Suppressor macrophage (primary cell): ENCODE measurements at regions not wholly inside any gene's neighbourhood (a gene's known extent, or its start where the extent isn't known, plus 50 kb on each side); places are given as distances from the start of the nearest gene placed in this dataset.
"Not testable (repeated sequence)": the region's sequence is repeated elsewhere in the genome, so short reads cannot be mapped to it uniquely, and the experiment has no call there.

Experiments used
- DNase-seq, 4 experiments: peaks; one replicate each; pipeline ENCODE4 v3.0.0-alpha.2; 2020 to 2022

DNA sequence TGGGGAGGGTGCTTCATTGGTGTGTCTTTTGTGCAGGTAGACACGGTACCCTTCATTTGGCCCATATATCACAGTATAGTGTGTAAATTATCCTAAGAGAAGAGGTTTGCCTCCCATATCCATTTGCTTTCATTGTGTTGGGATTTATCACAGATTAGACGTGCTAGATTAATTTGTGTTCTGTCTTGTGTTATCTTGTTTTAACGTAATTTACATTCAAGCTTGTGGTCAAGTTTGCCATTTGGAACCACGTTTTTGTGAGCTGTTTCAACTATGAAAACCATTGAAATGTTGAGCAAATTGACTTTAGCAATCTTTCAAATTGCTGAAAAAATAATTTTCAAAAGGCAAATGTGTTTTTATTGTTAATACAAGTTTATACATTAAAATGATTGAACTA lies 1826.5 kb downstream of the SLITRK5 start:
- no peak for DNase-seq

DNA sequence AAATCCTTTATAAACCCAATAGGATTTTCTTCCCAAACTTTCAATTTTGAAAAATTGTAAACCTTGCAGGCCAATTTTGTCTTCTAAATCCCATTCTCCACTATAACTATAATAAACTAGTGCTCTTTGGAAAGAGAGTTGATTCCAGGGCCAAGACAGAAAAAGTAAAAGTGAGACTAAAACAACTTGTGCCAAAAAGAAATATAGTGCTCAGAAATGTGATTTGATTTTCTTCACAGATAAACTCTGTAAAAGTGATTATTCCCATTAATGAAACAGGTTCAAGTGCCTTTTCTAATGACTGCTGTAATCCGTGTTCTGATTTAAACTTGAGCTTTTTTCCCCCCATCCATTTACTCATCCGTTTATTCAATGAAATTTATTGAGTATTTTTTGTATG lies 1831.1 kb downstream of the SLITRK5 start:
- DNase-seq: no peak

DNA sequence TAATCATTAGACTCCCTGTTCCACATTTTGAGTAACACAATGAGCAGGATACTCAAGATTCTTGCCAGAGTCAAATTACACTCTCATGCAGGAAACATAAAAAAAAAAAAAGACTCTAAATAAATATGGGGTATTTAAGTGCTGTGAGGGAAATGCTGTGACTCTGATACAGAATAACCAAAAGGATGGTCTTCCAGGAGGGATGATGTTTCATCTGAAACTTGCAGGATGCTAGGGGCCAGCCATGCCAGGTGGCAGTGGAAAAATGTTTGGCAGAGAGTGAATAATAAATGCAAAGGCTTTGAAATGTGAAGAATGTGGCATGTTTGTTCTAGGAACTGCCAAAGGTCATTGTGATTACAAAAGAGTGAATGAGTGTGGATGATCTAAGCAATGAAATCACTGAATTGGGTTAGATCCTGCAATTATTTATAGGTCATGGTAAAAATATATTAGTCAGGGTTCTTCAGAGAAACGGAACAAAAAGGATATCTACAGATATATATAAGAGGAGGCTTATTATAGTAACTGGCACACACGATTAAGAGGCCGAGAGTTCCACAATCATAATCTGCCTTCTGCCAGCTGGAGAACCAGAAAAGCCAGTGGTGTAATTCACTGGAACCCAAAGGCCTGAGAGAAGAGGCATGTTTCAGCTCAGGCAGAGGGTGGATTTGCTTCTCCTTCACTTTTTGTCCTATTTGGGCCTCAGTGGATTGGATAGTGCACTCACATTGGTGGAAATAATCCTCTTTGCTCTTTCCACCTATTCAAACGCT lies 1832.8 kb upstream of the MIR17HG start:
- no peak for DNase-seq

DNA sequence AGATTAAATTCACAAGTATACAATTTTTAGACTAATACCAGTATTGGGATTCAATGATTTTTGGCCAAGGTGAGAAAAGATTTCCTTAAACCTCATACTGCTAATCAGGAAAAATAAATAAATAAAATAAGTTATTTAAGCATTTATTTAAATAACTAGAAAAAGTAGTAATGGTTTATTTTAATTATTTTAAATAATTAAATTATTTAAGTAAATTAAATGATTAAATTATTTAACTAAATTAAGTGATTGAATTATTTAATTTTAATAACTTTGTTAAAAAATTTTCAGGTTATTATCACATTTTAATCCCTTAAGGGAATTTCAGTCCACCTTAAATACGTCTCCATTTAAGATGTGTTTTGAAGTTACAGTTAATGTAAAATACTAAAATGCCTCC lies 1831.5 kb upstream of the MIR17HG start:
- DNase-seq: no peak

DNA sequence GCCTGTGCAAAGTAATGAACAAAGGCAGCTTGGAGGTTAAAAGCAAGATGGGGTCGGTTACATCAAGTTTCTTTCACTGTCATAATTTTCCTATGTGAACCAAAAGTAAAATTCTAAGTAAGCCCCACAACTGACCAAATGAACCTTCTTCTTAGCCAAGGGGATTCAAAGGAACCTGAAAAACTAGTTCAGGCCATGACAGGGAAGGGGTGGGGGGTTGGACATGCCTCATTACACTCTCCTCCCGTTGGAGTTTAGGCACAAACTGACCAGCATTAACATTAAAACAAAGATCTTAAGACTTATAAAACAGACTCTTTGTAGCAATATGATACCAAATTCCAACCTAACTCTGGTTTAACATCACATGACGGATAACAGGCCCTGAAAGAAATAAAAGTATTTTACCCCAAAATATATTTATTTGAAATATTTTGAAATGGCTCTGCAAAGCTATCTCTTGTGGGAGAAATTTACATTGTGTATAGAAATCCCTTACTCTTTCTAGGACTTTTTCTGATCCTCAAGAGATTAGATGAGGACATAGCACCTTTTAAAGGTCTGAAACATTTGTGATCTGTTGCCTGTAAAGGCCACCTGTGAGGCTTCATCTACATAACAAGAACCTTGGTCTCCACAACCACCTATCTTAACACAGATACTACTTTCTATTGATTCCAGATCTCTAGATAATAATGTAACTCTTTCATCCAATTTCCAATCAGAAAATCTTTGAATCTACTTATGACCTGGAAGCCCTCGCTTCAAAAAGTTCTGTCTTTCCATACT lies 1829.0 kb upstream of the MIR17HG start:
- DNase-seq: no peak

DNA sequence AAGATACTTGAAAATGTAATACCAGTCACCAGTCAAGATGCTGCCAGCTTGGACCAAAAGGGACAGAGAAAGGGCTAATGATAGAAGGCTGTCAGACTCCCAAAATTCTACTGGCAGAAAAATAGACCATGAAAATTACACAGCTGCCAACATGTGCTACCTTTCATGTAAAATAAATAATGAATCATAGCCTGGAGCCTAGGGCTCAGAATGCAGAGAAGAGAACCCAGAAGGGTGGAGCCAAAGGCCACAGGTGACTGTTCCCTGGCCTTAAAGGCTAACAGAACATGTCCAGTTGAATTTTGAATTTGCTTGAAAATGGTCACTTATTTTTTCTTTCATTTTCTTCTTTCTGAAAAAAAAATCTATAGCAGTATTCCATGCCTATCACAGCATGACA lies 1827.0 kb upstream of the MIR17HG start:
- DNase-seq: no peak

DNA sequence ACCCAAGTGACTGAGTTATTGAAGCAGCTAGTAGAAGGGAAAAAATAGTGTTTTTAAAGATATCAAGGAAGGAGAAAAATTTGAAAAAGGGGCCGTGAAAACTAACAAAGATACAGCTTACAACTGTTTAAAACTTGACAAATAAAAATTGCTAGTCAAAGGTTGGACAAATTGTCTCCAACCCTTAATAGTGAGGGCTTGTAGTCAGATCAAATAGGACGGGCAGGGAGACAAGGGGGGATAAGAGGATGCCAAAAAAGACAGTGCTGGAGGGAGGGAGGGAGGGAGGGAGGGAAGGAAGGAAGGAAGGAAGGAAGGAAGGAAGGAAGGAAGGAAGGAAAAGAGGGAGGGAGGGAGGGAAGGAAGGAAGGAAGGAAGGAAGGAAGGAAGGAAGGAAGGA lies 1825.8 kb upstream of the MIR17HG start:
- DNase-seq: not testable (repeated sequence)

GRCh38 chr13:89541091-89542030 lies 1806.1 kb upstream of the MIR17HG start:
- DNase-seq: no peak

- no peak for DNase-seq
These were observed 1796.5 kb upstream of the MIR17HG start for GRCh38 chr13:89550938-89551337.

DNA sequence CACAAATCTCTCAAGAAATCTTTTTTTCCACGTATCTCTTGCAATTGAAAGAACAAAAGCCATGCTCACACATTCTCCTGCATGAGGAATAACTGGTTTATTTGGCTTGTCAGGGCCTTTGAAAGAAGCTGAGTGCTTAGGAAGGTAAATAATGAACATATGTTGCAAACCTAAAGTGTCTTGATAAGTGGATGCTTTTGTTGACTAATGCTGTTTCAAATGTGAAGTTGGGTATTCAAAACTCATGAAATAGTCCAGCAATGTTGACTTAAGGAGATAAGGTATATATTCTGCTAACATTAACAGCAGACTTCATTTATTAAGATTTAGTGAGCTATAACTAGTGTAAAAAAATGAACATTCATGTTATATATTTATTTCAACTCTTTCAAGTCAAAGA lies 1792.7 kb upstream of the MIR17HG start:
- DNase-seq: no peak

GRCh38 chr13:89565476-89566100 lies 1781.9 kb upstream of the MIR17HG start:
- DNase-seq: no peak

DNA sequence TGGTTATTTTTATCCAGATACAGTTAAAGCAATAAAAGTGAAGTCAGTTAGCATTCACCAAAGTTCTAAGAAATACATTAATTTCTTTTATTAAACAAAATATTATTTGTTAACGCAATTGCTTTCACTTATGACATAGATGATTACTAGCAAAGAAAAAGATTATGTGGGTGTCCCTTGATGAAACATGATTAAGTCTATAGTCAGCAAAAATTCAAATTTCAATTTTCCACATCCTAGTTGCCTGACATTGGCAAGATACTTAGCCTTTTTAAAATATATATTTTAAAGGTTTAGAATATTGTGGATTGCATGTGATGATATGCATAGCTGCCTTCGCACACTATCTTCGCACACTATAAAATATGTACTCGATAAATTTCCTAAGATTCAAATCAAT lies 1780.5 kb upstream of the MIR17HG start:
- DNase-seq: no peak

DNA sequence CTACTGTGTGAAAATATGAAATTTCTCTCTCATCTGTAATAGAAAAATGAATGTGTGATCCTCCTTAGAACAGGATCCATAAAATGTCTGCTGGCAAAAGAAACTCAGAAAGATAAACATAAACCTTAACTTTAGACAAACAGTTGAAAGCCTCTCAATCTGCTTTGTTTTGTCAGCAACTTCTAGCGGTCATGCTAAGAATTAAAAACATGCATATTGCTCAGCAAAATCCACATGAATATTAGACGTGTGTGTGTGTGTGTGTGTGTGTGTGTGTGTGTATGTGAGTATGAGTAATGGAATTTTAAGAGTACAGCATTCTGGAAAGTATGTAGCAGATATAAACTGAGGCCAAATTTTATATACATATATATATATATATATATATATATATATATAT lies 1779.2 kb upstream of the MIR17HG start:
- no peak for DNase-seq

DNA sequence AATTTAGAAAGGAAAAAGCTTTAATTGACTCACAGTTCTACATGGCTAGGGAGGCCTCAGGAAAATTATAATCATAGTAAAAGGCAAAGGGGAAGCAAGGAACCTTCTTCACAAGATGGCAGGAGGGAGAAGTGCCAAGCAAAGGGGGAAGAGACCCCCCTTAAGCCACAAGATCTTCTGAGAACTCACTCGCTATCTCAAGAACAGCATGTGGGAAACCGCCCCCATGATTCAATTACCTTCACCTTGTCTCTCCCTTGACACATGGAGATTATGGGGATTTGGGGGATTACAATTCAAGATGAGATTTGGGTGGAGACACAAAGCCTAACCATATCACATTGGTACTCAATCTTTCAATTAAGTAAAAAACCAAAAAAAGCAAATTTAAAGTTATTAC lies 1778.7 kb upstream of the MIR17HG start:
- DNase-seq: no peak

GRCh38 chr13:89571676-89572075 lies 1775.8 kb upstream of the MIR17HG start:
- no peak for DNase-seq

DNA sequence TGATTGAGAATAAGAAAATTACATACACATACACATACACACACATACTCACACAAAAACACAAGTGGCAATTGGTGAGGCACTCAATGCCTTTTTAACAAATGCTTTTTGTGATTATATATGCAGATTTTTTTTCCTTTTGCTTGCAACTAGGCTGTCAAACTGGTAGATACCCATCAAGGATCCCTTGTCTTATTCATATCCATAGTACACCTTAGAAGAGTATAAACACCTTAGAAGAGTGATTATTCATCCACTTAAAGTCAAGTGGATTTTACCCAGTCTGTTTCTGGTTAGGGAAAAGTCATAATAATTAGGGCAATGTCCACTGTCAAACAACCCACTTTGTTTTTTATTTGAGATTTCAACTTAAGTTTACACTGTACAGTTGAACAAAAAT lies 1773.4 kb upstream of the MIR17HG start:
- no peak for DNase-seq

DNA sequence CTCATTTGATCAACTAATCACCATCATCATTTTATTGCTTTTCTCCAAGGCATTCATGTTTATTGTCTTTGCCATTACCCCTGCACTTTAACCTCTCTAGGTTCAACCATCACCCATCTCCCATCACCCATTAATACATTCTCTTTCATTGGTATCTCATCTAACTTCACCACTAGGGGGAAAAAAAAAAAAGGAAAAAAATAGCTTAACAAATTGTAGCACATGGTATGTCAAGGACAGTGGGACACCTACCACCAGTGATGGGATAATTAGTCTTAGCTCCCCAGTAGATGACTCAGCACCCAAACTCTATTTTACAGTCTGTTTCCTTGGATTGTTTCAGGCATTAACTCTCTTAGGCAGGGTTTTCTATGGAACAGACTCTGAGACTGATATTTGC lies 1770.2 kb upstream of the MIR17HG start:
- no peak for DNase-seq

DNA sequence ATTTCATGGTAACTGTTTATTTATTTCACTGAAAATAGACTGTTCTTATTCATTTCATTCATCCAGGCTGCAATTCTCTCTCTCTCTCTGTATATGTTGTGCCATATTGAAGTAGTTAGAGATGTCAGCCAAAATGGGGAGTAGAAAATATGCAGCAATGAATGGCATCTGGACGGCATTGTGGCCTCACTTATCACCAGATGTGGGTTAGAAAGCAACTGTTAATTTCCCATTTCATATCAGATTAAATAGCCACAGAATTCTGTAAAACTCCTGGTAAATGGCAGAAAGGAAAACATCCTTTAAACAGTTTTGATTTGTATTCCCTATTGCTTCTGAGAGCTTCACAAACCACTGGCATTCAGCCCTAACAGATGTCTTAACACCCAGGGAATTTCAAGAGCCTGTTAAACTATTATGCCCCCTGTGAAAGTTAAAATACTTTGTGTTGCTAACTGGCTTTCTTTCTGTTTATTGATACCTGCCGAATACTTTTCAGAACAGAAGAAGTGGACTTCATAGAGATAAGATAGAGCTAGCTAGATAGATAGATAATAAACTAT lies 1763.3 kb upstream of the MIR17HG start:
- no peak for DNase-seq

- no peak for DNase-seq
These were observed 1744.8 kb upstream of the MIR17HG start for GRCh38 chr13:89602655-89603054.

DNA sequence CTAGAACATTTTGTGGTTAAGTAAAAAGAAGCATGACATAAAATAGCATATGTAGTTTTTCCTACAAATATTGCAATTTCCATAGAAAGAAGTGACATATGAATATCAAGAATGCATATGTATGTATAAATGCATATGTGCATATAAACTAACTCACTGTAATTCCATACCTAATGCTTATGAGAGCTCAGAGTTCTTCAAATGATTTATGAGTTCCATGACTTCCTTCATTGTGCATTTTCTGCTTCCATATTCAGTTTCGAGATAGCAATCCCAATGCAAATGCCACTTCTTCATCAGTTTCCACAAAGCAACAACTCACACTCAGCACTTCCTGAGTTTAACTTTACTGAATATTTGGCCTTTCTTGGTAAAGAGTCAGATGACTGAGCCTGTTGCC lies 1744.3 kb upstream of the MIR17HG start:
- no peak for DNase-seq

DNA sequence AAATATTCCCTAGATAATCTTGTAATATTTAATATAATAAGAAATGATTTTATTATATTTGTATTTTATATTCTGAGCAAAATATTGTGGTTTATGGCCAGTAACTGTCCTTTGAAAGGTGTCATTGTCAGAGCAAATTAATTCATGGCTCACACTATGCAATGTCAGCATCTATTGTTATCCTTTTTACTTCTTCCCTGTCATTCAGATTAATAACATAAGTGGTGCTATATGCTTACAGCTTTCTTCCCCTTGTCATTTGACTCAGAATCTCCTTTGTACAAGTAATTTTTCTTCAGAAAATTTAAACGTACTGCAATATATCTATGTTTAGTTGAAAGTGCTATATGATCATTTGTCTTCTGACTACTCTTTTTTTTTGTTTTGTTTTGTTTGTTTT lies 1738.2 kb upstream of the MIR17HG start:
- no peak for DNase-seq

GRCh38 chr13:89610331-89610730 lies 1737.2 kb upstream of the MIR17HG start:
- no peak for DNase-seq
